ENCODE measurements at regions not wholly inside any gene's neighbourhood (a gene's known extent, or its start where the extent isn't known, plus 50 kb on each side); places are given as distances from the start of the nearest gene placed in this dataset.

DNA sequence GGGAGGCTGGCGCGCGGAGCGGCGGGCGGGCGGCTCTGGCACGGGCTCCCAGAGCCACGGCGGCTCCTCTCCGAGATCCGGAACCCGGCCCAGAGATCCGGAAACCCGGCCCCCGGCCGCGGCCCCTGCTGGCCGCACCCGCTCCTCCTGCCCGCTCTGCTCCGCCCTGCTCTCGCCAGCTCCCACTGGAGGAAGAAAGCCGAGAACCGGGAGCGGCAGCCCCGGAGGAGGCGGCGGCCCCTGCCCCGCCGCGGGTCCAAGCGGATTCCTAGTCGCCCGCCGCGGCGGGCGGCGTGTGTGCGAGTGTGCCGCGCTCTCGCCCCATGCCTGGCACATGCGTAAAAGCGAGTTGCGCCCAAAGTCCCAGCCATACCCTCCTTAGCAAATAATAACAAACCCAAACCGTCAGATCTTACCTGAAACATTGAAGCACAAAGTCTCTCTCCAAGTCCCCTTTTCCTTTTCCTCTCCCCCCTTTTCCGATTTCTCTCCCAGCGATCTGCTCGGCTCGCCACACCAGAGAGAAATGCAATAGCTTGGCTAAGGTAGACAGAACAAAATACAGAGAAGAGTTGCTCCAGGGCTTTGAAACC, 108.7 kb upstream of the KCTD1 start:
- DNase-seq (ENCODE audit: insufficient read length, low spot score) (peak; percentile 27), FAIRE-seq (no peak)
- no peak for TF ChIP-seq POLR2A (IDR thresholded peaks at IDR 0.05; ENCODE audit: low read depth, low read length)

DNA sequence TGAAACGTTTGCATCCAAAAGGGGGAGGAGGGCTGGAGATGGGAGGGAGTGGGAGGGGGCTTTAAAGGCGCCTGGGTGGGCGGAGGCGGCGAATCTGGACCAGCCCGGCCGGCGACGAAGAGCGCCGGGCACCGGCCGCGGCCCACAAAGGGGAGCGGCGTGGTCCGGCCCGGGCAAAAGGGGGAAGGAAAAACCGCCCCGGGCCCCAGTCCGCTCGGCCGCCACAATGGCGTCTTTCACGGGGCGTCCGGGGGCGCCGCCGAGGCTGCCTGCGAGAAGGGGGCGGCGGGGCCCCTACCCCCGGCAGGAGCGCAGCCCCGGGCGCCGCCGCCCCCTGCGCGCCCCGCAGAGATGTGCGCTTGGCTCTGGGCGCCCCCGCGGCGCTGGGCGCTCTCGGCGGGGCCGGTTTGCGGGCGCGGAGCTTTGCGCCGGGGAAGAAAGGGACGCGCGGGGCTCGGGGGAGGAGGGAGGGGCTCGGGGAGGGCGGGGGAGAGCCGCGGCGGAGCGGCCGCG, 108.1 kb upstream of the KCTD1 start:
- no peak for TF ChIP-seq POLR2A (IDR thresholded peaks at IDR 0.05; ENCODE audit: low read depth, low read length)
- no peak for FAIRE-seq
- DNase-seq (ENCODE audit: insufficient read length, low spot score), result no peak

DNA sequence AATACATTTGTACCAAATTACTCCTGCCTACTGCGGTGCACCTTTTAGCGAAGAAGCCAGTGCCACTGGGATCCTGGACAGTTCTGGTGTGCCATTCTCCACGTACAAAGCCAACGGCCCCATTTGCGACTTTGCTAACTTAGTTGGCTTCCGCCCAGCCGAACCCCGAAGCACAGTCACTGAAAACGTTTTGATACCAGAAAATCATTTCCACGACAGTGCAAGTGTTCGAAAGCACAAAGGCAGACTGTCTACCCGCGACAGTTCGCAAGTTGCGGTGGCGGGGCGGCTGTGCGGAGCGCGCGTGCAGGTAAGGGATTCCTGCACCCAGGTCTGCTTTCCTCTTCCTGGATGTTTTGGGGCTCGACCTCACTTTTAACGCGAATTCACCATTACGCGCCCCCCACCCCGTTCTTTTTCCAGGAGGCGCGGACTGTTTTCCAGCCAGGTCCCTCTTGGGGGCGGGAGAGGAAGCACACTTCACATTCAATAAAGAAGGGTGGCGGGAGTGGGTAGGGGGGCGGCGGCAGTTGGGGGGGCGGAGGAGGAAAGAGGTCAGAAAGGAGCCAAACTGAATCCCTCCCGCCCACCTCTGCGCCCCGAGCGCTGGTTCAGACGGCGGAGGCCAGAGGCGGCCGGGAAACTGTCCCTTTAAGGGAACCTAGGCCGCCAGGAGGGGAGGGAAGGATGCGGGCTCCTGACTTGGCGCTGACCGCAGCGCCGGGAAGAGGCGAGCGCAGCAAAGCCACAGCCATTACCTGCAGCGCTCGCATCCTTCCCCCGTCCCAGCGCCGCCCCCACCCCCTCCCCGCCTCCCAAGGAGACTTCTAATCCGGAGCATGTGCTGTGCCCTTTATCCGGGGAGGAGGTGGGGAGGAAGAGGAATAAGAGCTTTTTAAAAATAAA, 107.4 kb upstream of the KCTD1 start:
- FAIRE-seq, result no peak
- TF ChIP-seq POLR2A (IDR thresholded peaks at IDR 0.05; ENCODE audit: low read depth, low read length), result no peak
- peak; percentile 35 for DNase-seq (ENCODE audit: insufficient read length, low spot score)

DNA sequence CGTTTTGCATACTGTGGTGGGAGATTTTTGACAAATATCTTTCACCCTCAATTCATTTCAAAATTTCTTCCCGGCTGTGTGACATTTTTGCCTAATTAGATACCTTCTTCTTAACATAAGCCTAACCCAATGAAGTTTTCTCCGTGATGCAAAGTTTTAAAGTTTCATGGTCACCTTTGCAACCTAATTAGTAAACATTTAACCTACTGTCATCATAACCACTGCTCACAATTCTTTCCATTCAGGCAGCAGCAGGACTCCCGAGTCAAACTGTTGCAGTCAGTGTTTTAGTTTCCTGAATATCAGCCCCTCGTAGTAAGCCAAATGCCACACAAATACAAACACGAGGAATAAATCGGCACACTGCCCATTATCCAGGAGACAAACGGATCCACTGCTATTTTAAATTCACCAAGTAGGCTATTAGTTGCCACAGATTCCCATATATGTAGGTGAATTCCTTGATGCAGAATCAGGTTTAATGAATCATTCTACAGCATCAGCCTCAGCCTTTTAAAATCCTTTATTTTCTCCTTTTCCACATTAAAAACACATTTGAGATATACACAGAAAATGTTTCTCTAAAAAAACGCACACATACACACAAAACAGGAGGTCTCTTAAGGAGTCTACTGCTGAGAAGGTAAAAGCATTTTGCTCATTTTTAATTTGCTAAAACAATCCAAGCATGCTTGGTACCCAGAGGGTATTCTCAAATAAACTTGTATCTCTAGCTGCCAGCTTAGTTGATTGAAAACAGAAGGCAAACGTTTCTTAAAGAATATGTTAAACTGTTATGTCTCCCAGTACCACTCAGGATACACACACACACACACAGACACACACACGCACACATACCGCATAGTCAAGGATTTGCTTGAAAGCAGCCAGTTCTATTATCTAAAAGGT, 106.5 kb upstream of the KCTD1 start:
- FAIRE-seq, result no peak

DNA sequence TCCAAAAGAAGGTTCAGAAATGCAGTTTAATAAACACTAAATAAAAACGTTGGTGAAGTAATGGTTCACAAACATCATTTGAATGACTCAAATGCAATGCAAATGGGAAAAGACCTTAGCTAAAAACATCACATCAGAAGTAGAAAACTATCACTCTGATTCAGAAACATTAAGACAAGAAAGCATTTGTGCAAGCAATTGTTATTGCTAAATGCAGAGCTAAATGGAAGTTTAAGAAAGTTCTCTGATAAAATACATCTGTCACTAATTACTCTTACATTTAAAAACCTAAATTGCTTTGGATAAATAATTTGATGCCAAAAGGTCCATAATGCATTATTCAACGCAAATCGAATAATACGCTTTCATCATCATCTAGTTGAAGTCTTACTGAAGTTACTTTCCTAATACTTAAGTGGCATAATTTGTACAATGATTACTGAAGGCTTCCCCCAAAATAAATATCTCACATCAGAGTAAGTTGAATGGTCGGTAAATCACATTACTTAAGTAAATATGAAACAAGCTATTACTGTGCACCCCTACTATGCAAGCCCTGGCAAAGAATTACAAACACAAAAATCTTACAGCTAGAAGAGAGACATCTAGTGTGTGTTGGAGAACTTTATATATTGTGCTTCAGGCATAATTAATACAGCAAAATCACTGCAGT, 105.7 kb upstream of the KCTD1 start:
- FAIRE-seq, result no peak
- no peak for TF ChIP-seq POLR2A (IDR thresholded peaks at IDR 0.05; ENCODE audit: low read depth, low read length)
- DNase-seq (ENCODE audit: insufficient read length, low spot score), result no peak

More for the DNA sequence above, 106.5 kb upstream of the KCTD1 start:
- DNase-seq (ENCODE audit: insufficient read length, low spot score), result no peak
- TF ChIP-seq POLR2A (IDR thresholded peaks at IDR 0.05; ENCODE audit: low read depth, low read length), result no peak

DNA sequence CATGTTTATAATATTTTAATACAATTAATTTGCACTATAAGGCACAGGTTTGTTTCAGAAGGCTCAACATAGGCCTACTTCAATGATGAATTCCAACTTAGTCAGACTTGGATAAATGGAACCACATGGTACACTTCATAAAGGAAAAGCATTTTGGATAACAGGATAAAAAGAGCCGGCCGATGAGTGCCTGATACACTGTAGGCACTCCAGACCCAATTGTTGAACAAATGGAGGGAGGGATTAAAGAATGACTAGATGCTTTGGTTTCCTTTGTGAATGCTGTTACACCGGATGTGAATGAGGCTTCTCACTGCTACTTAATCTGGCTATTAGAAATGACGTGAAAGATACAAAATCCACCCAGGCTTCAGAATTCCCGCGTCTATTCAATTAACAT, 104.1 kb upstream of the KCTD1 start:
- FAIRE-seq (no peak), DNase-seq (ENCODE audit: insufficient read length, low spot score) (no peak)
- no peak for TF ChIP-seq POLR2A (IDR thresholded peaks at IDR 0.05; ENCODE audit: low read depth, low read length)

DNA sequence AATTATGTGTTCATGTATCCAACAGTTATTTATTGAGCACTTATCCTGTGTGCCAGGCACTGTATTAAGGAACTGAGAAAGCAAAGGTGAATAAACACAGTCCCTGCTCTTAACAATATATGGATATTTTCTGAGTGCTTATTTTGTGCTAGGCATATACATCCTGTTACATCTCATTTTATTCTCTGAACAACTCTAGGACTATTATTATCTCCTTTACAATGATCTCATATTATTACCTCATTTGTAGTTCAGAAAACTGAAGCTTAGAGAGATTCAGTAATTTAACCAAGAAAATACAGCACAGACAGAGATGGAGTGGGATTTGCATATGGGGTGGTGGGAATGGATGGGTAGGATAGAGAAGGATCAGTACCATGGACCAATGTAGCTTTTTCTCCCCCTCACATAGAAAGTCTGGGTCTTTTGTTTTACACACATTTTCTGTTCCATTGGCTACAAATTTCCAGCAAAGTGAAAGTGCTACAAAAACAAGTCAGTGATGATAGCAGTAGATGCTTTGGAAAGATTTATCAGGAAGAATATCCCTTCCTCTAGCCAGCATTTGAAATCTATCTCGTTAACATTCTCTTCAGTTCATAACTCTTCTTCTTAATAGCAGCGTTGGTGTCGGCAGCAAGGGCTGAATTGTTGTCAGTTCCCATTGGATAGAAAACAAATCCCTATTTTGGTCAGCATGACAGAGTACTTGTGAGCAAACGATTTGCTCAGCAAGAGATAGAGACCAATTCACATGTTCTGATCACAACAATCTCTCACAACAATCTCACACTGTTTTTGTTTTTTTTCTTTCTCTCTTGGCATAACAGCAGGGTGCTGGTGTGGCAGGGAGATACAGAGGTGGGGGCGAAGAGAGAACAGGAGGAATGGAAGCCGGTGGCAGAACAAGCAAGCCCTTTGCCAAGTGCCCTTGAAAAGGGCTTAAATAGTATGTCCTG, 102.2 kb upstream of the KCTD1 start:
- FAIRE-seq (no peak), DNase-seq (ENCODE audit: insufficient read length, low spot score) (no peak)
- TF ChIP-seq POLR2A (IDR thresholded peaks at IDR 0.05; ENCODE audit: low read depth, low read length), result no peak

DNA sequence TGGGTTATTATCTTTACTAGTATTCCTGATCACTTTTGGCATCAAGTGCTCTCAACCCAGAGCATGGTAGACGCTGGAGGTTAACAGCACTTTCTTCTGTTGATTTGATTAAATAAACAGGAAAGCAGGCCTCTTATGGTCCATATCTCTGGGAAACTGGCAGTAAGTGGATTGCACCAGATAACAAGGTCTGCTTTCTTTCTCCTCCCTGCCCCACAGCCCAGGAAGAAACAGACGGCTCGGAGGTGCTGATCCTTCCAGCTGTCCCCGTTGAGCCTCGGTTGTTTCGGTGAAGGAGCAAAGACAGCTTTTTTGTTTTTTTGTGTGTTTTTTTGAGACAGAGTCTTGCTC, 100.8 kb upstream of the KCTD1 start:
- DNase-seq (ENCODE audit: insufficient read length, low spot score) (no peak), FAIRE-seq (no peak)
- TF ChIP-seq POLR2A (IDR thresholded peaks at IDR 0.05; ENCODE audit: low read depth, low read length), result no peak

DNA sequence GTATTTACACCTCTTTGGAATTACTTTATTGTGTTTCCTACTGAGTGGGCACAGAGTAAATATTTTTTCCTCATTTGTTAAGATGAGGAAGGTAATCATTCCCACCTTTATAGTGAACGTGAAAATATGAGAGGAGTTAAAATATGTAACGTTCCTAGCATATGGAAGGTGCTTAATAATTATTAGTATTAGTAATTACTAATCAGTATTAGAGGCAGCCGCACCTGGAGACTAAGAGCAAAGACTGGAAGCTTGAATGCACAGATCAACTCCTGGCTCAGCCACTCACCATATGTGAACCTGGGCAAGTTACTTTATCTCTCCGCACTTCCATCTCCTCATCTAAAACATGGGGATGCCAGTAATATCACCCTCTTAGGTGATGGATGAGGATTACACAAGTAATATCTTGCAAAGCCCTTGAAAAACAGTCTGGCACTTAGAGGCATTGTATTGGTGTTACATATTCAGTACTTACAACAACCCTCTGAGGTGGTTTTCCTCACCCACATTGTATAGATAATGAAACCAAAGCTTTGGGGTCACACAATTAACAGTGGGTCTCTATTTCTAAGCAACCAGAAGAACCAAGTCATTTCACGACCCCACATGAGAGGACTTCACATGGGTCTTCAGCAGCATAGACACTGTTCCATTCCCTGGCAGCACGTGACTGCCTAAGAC, 100.3 kb upstream of the KCTD1 start:
- no peak for TF ChIP-seq POLR2A (IDR thresholded peaks at IDR 0.05; ENCODE audit: low read depth, low read length)
- no peak for DNase-seq (ENCODE audit: insufficient read length, low spot score)
- no peak for FAIRE-seq

DNA sequence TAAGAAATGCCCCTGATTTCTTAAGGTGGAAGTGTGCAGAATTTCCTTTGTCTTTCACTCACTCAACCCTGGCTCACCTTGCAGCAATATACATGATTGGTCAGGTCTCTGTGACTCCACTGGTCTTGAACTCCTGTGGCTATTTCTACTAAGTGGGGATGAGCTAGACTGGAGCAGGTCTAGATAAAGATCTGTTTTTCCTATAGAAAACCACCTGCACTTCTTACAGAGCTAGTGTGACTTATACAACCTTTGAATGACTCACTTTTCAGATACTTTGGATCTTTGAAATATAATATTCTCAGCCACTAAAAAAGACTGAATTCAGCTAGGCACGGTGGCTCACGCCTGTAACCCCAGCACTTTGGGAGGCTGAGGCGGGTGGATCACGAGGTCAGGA, 98.5 kb upstream of the KCTD1 start:
- DNase-seq (ENCODE audit: insufficient read length, low spot score) (no peak), FAIRE-seq (no peak)
- no peak for TF ChIP-seq POLR2A (IDR thresholded peaks at IDR 0.05; ENCODE audit: low read depth, low read length)

DNA sequence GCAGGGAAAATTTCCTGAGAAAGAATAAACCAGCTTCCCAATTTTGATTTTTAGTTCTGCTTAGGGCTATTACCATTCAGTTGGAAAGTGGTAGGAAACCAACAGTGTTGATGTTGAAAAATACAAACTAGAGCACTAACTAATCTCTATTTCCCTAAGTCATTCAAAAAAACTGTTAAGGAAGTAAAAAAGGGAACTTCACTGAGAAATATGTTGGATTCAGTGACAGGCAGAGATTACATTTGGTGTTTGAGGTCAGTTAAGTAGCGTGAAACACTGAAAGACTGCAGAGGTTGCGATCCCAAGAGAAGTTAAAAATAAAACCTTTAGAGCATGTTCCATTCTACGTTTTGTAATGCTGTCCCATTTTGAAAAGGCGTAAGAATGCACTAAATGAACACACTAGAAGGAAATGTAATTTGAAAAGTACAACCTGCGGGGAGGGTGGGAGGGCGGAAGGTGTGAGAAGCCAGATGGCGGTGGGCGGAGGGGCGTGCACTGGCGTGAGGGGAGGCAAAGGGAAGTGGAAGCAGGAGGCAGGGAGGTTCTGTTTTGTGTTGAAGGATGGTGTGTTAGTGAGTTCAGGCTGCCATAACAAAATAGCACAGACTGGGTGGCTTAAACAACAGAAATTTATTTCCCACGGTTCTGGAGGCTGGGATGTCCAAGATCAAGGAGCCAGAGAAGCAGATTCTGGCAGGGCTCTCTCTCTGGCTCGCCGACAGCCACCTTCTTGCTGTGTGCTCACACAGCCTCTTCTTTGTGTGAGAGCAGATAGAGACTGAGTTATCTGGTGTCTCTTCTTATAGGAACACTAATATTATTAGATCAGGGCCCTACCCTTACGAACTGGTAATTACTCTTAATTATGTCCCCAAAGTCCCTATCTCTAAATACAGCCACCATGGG, 94.3 kb upstream of the KCTD1 start:
- DNase-seq (ENCODE audit: insufficient read length, low spot score) (no peak), FAIRE-seq (no peak)
- TF ChIP-seq POLR2A (IDR thresholded peaks at IDR 0.05; ENCODE audit: low read depth, low read length), result no peak

Data from H54 (cell line).